ENCODE measurements at regions not wholly inside any gene's neighbourhood (a gene's known extent, or its start where the extent isn't known, plus 50 kb on each side); places are given as distances from the start of the nearest gene placed in this dataset.

DNA sequence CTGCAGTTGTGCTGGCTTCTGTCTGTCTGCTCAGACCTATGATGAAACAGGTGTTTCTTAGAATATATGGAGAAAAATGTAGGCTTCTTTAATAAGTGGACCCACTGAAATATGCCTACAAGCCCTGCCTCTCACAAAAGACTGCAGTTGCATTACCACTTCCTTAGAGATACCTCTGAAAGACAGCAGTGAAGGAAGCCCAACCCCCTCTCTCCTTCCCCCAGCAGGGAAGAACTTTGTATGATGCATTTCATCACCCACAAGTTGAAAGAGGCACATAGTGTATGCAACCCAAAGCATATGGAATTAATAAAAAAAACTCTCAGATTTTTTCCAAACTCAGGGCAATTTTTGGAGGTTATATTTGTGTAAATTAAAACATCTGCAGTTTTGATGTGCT, 916.7 kb downstream of the TECRL start:
- Histone ChIP-seq H4K20me1 (ENCODE audit: insufficient read depth, low read length) (no peaks in the 10 kb centered on the region), H3K79me2 (ENCODE audit: insufficient read depth, low read depth, low read length) (no peaks in the 10 kb centered on the region), H3K4me1 (ENCODE audit: insufficient read depth, low read length, poor library complexity, severe bottlenecking) (no peaks in the 10 kb centered on the region), H3K9me3 (ENCODE audit: low read length) (no peaks in the 10 kb centered on the region), H3K27ac (ENCODE audit: low read depth, low read length, poor library complexity, severe bottlenecking) (no peak overlapping the region), H3K4me3 (ENCODE audit: low read depth, low read length, poor library complexity, severe bottlenecking) (no peak overlapping the region), H3K9me2 (ENCODE audit: insufficient read depth, low read length) (no peaks in the 10 kb centered on the region), H3K4me2 (ENCODE audit: low read length) (no peak overlapping the region), H3K36me3 (ENCODE audit: insufficient read depth, low read length) (no peaks in the 10 kb centered on the region), H2AFZ (ENCODE audit: low read length) (no peak overlapping the region)
- CTCF ChIA-PET (ENCODE audit: unreplicated experiment) = no interaction called here
- BruUV-seq (replicated peaks) = no TSS peak
- POLR2A ChIA-PET = no interaction called here
- intact Hi-C loops (cut with micrococcal nuclease; ENCODE audit: unreplicated experiment) = no loop called here
- TF ChIP-seq EZH2phosphoT487 (IDR thresholded peaks at IDR 0.05; ENCODE audit: borderline replicate concordance, low read depth, low read length) = no peak
- TF ChIP-seq, protein P1, sequence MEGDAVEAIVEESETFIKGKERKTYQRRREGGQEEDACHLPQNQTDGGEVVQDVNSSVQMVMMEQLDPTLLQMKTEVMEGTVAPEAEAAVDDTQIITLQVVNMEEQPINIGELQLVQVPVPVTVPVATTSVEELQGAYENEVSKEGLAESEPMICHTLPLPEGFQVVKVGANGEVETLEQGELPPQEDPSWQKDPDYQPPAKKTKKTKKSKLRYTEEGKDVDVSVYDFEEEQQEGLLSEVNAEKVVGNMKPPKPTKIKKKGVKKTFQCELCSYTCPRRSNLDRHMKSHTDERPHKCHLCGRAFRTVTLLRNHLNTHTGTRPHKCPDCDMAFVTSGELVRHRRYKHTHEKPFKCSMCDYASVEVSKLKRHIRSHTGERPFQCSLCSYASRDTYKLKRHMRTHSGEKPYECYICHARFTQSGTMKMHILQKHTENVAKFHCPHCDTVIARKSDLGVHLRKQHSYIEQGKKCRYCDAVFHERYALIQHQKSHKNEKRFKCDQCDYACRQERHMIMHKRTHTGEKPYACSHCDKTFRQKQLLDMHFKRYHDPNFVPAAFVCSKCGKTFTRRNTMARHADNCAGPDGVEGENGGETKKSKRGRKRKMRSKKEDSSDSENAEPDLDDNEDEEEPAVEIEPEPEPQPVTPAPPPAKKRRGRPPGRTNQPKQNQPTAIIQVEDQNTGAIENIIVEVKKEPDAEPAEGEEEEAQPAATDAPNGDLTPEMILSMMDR (conservative IDR thresholded peaks at IDR 0.05; ENCODE audit: low read length) = no peak
- DNase-seq (ENCODE audit: low spot score) = no peak

DNA sequence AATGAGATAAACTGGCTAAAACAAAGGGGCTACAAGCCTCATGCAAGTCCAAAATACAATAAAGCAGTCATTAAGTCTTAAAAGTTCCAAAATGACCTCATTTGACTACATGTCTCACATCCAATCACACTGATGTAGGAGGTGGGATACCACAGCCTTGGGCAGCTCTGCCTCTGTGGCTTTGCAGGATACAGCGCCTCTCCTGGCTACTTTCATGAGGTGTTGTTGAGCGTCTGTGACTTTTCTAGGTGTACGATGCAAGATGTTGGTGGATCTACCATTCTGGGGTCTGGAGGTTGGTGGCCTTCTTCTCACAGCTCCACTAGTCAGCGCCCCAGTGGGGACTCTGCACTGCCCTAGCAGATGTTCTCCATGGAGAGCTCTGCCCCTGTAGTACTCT, 944.9 kb downstream of the TECRL start:
- POLR2A ChIA-PET = no interaction called here
- Histone ChIP-seq H3K4me2 (ENCODE audit: low read length) (no peak overlapping the region), H3K9me3 (ENCODE audit: low read length) (no peaks in the 10 kb centered on the region), H3K27ac (ENCODE audit: low read depth, low read length, poor library complexity, severe bottlenecking) (no peak overlapping the region), H4K20me1 (ENCODE audit: insufficient read depth, low read length) (no peaks in the 10 kb centered on the region), H3K4me3 (ENCODE audit: low read depth, low read length, poor library complexity, severe bottlenecking) (no peak overlapping the region), H3K9me2 (ENCODE audit: insufficient read depth, low read length) (no peaks in the 10 kb centered on the region), H3K4me1 (ENCODE audit: insufficient read depth, low read length, poor library complexity, severe bottlenecking) (no peaks in the 10 kb centered on the region), H2AFZ (ENCODE audit: low read length) (no peak overlapping the region), H3K36me3 (ENCODE audit: insufficient read depth, low read length) (no peaks in the 10 kb centered on the region), H3K79me2 (ENCODE audit: insufficient read depth, low read depth, low read length) (no peaks in the 10 kb centered on the region)
- BruUV-seq (replicated peaks) = no TSS peak
- intact Hi-C loops (cut with micrococcal nuclease; ENCODE audit: unreplicated experiment) = no loop called here
- no peak for DNase-seq (ENCODE audit: low spot score)
- CTCF ChIA-PET (ENCODE audit: unreplicated experiment) = no interaction called here
- TF ChIP-seq, protein P1 (conservative IDR thresholded peaks at IDR 0.05; ENCODE audit: low read length) = no peak

DNA sequence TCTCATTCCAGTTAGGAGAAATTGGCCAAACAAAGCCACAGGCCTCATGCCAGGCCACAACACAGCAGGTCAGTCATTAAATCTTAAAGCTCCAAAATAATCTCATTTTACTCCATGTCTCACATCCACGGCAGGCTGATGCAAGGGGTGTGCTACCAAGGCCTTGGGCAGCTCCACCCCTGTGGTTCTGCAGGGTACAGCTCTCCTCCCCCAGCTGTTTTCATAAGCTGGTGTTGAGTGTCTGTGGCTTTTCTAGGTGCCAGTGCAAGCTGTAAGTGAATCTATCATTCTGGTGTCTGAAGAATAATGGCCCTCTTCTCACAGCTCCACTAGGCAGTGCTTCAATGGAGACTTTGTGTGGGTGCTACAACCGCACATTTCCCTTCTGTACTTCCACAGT, 949.2 kb downstream of the TECRL start:
- TF ChIP-seq, protein P1 (conservative IDR thresholded peaks at IDR 0.05; ENCODE audit: low read length) = no peak
- no peak for TF ChIP-seq EZH2phosphoT487 (IDR thresholded peaks at IDR 0.05; ENCODE audit: borderline replicate concordance, low read depth, low read length)

More for the DNA sequence above, 949.2 kb downstream of the TECRL start:
- CTCF ChIA-PET (ENCODE audit: unreplicated experiment) = no interaction called here
- Histone ChIP-seq H3K9me2 (ENCODE audit: insufficient read depth, low read length) (no peaks in the 10 kb centered on the region), H3K27ac (ENCODE audit: low read depth, low read length, poor library complexity, severe bottlenecking) (no peak overlapping the region), H3K4me3 (ENCODE audit: low read depth, low read length, poor library complexity, severe bottlenecking) (no peak overlapping the region), H4K20me1 (ENCODE audit: insufficient read depth, low read length) (no peaks in the 10 kb centered on the region), H3K9me3 (ENCODE audit: low read length) (no peaks in the 10 kb centered on the region), H3K4me1 (ENCODE audit: insufficient read depth, low read length, poor library complexity, severe bottlenecking) (no peaks in the 10 kb centered on the region), H3K36me3 (ENCODE audit: insufficient read depth, low read length) (no peaks in the 10 kb centered on the region), H3K4me2 (ENCODE audit: low read length) (no peak overlapping the region), H3K79me2 (ENCODE audit: insufficient read depth, low read depth, low read length) (no peaks in the 10 kb centered on the region), H2AFZ (ENCODE audit: low read length) (no peak overlapping the region)
- DNase-seq (ENCODE audit: low spot score) = no peak
- POLR2A ChIA-PET = no interaction called here
- intact Hi-C loops (cut with micrococcal nuclease; ENCODE audit: unreplicated experiment) = no loop called here
- BruUV-seq (replicated peaks) = no TSS peak

All from OCI-LY7 (cell line).